HepG2 (cell line): ENCODE measurements at regions not wholly inside any gene's neighbourhood (a gene's known extent, or its start where the extent isn't known, plus 50 kb on each side); places are given as distances from the start of the nearest gene placed in this dataset.

Experiments used
- CENPT ChIP-seq: sonication (generic); formaldehyde crosslinking; IDR thresholded peaks from 2 replicates; pipeline ENCODE4 v1.8.0; 2022; ENCODE audit warnings: low read depth, mild to moderate bottlenecking, moderate library complexity, missing genetic modification reagents
- KDM1A ChIP-seq: IDR thresholded peaks from 2 replicates; pipeline ENCODE4 v1.6.1; 2016; ENCODE audit warnings: missing compliant biosample characterization
- MIER2 ChIP-seq: IDR thresholded peaks from 2 replicates; pipeline ENCODE4 v1.6.1; 2016; ENCODE audit warnings: missing biosample characterization, missing genetic modification reagents
- SIN3B ChIP-seq: fragments of 150-350 bp; IDR thresholded peaks from 2 replicates; pipeline ENCODE4 v1.6.1; 2014; ENCODE audit warnings: low read length
- SMAD3 ChIP-seq: sonication (generic); formaldehyde crosslinking; IDR thresholded peaks from 2 replicates; pipeline ENCODE4 v1.4.0; 2020; ENCODE audit warnings: missing genetic modification reagents
- ZFP1 ChIP-seq: IDR thresholded peaks from 2 replicates; pipeline ENCODE4 v1.6.1; 2016
- ZNF563 ChIP-seq: sonication (generic); formaldehyde crosslinking; IDR thresholded peaks from 2 replicates; pipeline ENCODE4 v1.8.0; 2022; ENCODE audit warnings: mild to moderate bottlenecking, moderate library complexity, missing genetic modification reagents
- ZNF816 ChIP-seq: sonication (generic); formaldehyde crosslinking; IDR thresholded peaks from 2 replicates; pipeline ENCODE4 v1.8.0; 2022; ENCODE audit warnings: missing genetic modification reagents, mild to moderate bottlenecking, borderline replicate concordance
- TF ChIP-seq, protein P1 (sequence below): sonication (generic); formaldehyde crosslinking; IDR thresholded peaks from 2 replicates; pipeline ENCODE4 v1.5.0; 2020; ENCODE audit warnings: mild to moderate bottlenecking, missing genetic modification reagents
- TF ChIP-seq, protein P2 (sequence below): sonication (generic); formaldehyde crosslinking; IDR thresholded peaks from 2 replicates; pipeline ENCODE4 v1.5.1; 2020; ENCODE audit warnings: missing genetic modification reagents, mild to moderate bottlenecking, borderline replicate concordance
- TF ChIP-seq, protein P3 (sequence below): sonication (generic); formaldehyde crosslinking; IDR thresholded peaks from 2 replicates; pipeline ENCODE4 v1.9.0; 2021; ENCODE audit warnings: missing genetic modification reagents, borderline replicate concordance
- TF ChIP-seq, protein P4 (sequence below): sonication (generic); IDR thresholded peaks from 2 replicates; pipeline ENCODE4 v1.6.1; 2016; ENCODE audit warnings: low read depth, borderline replicate concordance
- TF ChIP-seq, protein P5 (sequence below): IDR thresholded peaks from 2 replicates; pipeline ENCODE4 v1.6.1; 2016; ENCODE audit warnings: low read depth
- TF ChIP-seq, protein P6 (sequence below): sonication (generic); formaldehyde crosslinking; IDR thresholded peaks from 2 replicates; pipeline ENCODE4 v1.4.0; 2020; ENCODE audit warnings: low read depth, missing genetic modification reagents

DNA sequence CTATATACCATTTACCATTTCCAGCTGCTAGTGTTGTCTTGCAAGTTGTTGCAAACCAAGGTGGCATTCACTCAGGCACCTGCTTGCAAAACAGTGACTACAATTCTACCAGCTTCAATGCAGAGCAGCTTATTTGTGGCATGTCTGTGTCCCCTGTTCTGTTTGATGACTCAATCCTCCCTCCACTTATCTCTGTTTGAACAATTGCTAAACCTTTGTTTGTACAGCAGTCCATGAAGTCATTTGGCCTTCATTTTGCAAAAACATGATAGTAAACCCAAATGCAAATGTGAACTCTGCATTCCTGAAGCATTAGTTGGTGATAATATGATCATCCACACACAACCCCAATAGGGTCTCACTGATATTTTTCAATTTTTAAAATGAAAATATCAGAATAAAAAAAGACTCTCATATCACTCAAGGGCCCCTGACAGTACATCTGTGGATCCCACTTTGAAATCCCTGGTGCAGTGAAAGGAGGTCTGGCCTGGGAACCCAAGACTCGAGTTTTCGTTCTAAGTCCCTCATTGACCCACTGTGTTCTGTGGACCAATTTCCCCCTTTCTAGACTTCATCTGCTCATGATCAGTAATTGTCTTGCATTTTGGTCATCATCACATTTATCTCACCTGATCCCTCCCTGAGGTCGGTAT, 425.4 kb downstream of the RPS24 start (continued):
- TF ChIP-seq, protein P1, sequence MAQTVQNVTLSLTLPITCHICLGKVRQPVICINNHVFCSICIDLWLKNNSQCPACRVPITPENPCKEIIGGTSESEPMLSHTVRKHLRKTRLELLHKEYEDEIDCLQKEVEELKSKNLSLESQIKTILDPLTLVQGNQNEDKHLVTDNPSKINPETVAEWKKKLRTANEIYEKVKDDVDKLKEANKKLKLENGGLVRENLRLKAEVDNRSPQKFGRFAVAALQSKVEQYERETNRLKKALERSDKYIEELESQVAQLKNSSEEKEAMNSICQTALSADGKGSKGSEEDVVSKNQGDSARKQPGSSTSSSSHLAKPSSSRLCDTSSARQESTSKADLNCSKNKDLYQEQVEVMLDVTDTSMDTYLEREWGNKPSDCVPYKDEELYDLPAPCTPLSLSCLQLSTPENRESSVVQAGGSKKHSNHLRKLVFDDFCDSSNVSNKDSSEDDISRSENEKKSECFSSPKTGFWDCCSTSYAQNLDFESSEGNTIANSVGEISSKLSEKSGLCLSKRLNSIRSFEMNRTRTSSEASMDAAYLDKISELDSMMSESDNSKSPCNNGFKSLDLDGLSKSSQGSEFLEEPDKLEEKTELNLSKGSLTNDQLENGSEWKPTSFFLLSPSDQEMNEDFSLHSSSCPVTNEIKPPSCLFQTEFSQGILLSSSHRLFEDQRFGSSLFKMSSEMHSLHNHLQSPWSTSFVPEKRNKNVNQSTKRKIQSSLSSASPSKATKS (CRISPR knock-in tag): no peak; the same call in 1 of the 2 replicates
- TF ChIP-seq, protein P2, sequence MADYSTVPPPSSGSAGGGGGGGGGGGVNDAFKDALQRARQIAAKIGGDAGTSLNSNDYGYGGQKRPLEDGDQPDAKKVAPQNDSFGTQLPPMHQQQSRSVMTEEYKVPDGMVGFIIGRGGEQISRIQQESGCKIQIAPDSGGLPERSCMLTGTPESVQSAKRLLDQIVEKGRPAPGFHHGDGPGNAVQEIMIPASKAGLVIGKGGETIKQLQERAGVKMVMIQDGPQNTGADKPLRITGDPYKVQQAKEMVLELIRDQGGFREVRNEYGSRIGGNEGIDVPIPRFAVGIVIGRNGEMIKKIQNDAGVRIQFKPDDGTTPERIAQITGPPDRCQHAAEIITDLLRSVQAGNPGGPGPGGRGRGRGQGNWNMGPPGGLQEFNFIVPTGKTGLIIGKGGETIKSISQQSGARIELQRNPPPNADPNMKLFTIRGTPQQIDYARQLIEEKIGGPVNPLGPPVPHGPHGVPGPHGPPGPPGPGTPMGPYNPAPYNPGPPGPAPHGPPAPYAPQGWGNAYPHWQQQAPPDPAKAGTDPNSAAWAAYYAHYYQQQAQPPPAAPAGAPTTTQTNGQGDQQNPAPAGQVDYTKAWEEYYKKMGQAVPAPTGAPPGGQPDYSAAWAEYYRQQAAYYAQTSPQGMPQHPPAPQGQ (CRISPR knock-in tag): no peak; the same call in 1 of the 2 replicates
- TF ChIP-seq SMAD3 (CRISPR knock-in tag) (peak; percentile 99), SIN3B (no peak), ZFP1 (CRISPR knock-in tag) (peak; percentile 97), KDM1A (peak; percentile 81), CENPT (CRISPR knock-in tag) (no peak), ZNF563 (CRISPR knock-in tag) (no peak), ZNF816 (CRISPR knock-in tag) (no peak; the same call in 1 of the 2 replicates), MIER2 (CRISPR knock-in tag) (peak; percentile 85; the same call in 1 of the 2 replicates)
- TF ChIP-seq, protein P3, sequence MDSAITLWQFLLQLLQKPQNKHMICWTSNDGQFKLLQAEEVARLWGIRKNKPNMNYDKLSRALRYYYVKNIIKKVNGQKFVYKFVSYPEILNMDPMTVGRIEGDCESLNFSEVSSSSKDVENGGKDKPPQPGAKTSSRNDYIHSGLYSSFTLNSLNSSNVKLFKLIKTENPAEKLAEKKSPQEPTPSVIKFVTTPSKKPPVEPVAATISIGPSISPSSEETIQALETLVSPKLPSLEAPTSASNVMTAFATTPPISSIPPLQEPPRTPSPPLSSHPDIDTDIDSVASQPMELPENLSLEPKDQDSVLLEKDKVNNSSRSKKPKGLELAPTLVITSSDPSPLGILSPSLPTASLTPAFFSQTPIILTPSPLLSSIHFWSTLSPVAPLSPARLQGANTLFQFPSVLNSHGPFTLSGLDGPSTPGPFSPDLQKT: no peak
- TF ChIP-seq, protein P4, sequence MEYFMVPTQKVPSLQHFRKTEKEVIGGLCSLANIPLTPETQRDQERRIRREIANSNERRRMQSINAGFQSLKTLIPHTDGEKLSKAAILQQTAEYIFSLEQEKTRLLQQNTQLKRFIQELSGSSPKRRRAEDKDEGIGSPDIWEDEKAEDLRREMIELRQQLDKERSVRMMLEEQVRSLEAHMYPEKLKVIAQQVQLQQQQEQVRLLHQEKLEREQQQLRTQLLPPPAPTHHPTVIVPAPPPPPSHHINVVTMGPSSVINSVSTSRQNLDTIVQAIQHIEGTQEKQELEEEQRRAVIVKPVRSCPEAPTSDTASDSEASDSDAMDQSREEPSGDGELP: peak; percentile 91
- TF ChIP-seq, protein P5, sequence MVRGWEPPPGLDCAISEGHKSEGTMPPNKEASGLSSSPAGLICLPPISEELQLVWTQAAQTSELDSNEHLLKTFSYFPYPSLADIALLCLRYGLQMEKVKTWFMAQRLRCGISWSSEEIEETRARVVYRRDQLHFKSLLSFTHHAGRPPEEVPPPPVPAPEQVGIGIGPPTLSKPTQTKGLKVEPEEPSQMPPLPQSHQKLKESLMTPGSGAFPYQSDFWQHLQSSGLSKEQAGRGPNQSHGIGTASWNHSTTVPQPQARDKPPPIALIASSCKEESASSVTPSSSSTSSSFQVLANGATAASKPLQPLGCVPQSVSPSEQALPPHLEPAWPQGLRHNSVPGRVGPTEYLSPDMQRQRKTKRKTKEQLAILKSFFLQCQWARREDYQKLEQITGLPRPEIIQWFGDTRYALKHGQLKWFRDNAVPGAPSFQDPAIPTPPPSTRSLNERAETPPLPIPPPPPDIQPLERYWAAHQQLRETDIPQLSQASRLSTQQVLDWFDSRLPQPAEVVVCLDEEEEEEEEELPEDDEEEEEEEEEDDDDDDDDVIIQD (CRISPR knock-in tag): peak; percentile 71
- TF ChIP-seq, protein P6, sequence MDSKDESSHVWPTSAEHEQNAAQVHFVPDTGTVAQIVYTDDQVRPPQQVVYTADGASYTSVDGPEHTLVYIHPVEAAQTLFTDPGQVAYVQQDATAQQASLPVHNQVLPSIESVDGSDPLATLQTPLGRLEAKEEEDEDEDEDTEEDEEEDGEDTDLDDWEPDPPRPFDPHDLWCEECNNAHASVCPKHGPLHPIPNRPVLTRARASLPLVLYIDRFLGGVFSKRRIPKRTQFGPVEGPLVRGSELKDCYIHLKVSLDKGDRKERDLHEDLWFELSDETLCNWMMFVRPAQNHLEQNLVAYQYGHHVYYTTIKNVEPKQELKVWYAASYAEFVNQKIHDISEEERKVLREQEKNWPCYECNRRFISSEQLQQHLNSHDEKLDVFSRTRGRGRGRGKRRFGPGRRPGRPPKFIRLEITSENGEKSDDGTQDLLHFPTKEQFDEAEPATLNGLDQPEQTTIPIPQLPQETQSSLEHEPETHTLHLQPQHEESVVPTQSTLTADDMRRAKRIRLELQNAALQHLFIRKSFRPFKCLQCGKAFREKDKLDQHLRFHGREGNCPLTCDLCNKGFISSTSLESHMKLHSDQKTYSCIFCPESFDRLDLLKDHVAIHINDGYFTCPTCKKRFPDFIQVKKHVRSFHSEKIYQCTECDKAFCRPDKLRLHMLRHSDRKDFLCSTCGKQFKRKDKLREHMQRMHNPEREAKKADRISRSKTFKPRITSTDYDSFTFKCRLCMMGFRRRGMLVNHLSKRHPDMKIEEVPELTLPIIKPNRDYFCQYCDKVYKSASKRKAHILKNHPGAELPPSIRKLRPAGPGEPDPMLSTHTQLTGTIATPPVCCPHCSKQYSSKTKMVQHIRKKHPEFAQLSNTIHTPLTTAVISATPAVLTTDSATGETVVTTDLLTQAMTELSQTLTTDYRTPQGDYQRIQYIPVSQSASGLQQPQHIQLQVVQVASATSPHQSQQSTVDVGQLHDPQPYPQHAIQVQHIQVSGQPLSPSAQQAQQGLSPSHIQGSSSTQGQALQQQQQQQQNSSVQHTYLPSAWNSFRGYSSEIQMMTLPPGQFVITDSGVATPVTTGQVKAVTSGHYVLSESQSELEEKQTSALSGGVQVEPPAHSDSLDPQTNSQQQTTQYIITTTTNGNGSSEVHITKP (CRISPR knock-in tag): peak; percentile 82; the same call in 1 of the 2 replicates
